Transverse colon (tissue), 4 donors: ENCODE measurements at regions not wholly inside any gene's neighbourhood (a gene's known extent, or its start where the extent isn't known, plus 50 kb on each side); places are given as distances from the start of the nearest gene placed in this dataset.

ENCODE experiments used
- POLR2A ChIP-seq: fragments of 450-650 bp; IDR thresholded peaks from one replicate; pipeline ENCODE4 v1.6.1; 2016; ENCODE audit warnings: antibody characterized with exemption, mild to moderate bottlenecking, moderate library complexity
- POLR2AphosphoS5 ChIP-seq, 3 donors: sonication (generic); formaldehyde crosslinking; IDR thresholded peaks; one replicate each; pipeline ENCODE4 v1.6.1; 2016; ENCODE audit warnings: antibody characterized with exemption in 3 of 3
- TF ChIP-seq, protein P1 (sequence below), 5 experiments: fragments of 200-600 bp in 3 of 5; fragments of 450-650 bp in 2 of 5; sonication (generic) in 3 of 5; IDR thresholded peaks; 1 replicate in 2 of 5; 2 replicates in 3 of 5; pipeline ENCODE4 v1.5.1; 2016 to 2017; ENCODE audit warnings: antibody characterized with exemption in 5 of 5, inconsistent platforms in 3 of 5, mild to moderate bottlenecking in 2 of 5, moderate library complexity in 1 of 5

DNA sequence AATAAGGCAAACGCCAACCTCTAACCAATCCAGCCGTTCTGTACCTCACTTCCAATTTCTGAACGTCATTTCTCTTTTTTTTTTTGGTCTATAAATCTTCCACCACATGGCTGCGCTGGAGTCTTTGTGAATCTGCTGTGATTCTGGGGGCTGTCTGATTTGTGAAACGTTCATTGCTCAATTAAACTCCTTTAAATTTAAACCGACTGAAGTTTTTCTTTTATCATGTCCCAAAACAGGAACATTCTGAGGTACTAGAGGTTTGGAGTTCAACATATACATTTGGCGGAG, 65.5 kb upstream of the BACH1 start:
- TF ChIP-seq POLR2AphosphoS5 (IDR thresholded peaks at IDR 0.05) (no peak), POLR2A (no peak)
- TF ChIP-seq, protein P1, sequence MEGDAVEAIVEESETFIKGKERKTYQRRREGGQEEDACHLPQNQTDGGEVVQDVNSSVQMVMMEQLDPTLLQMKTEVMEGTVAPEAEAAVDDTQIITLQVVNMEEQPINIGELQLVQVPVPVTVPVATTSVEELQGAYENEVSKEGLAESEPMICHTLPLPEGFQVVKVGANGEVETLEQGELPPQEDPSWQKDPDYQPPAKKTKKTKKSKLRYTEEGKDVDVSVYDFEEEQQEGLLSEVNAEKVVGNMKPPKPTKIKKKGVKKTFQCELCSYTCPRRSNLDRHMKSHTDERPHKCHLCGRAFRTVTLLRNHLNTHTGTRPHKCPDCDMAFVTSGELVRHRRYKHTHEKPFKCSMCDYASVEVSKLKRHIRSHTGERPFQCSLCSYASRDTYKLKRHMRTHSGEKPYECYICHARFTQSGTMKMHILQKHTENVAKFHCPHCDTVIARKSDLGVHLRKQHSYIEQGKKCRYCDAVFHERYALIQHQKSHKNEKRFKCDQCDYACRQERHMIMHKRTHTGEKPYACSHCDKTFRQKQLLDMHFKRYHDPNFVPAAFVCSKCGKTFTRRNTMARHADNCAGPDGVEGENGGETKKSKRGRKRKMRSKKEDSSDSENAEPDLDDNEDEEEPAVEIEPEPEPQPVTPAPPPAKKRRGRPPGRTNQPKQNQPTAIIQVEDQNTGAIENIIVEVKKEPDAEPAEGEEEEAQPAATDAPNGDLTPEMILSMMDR (IDR thresholded peaks at IDR 0.05) = no peak
